B cell (primary cell): ENCODE measurements at regions not wholly inside any gene's neighbourhood (a gene's known extent, or its start where the extent isn't known, plus 50 kb on each side); places are given as distances from the start of the nearest gene placed in this dataset.

Experiments
- ATAC-seq: fragments of 200-7000 bp; cut with Tn5 transposase; one replicate; pipeline ENCODE4 v1.10.0; 2021; ENCODE audit warnings: low read depth, mild to moderate bottlenecking, moderate number of reproducible peaks, moderate library complexity
- CTCF ChIA-PET: fragments of 350-600 bp; sonication (Branson Sonifier 250); formaldehyde crosslinking; loops from one replicate; lab custom pipeline; 2021; ENCODE audit warnings: antibody characterized with exemption, inconsistent platforms; lab: Charles Lee
- POLR2A ChIA-PET: fragments of 350-600 bp; sonication (Branson Sonifier 250); formaldehyde crosslinking; loops from one replicate; lab custom pipeline; 2021; ENCODE audit warnings: antibody characterized with exemption; lab: Charles Lee
- DNase-seq: peaks from one replicate; pipeline ENCODE4 v3.0.0; 2013
- H2AFZ ChIP-seq: 2 replicates; pipeline ENCODE4 v1.6.1; 2012; ENCODE audit warnings: mild to moderate bottlenecking, low read depth, low read length; ENCODE audit not compliant: insufficient read depth, poor library complexity, severe bottlenecking
- H3K27ac ChIP-seq, 2 donors: 1 replicate in 1 of 2; 2 replicates in 1 of 2; pipeline ENCODE4 v1.5.1; 2012 to 2013; ENCODE audit warnings: low read length in 2 of 2, mild to moderate bottlenecking in 2 of 2, moderate library complexity in 1 of 2
- H3K27me3 ChIP-seq, 4 experiments: fragments of 200-600 bp in 1 of 4; sonication (generic) in 1 of 4; replicated peaks in 1 of 4; 1 replicate in 2 of 4; 2 replicates in 2 of 4; pipeline versions ENCODE4 v1.6.1 to v1.7.0; 2013 to 2016; ENCODE audit warnings: low read length in 3 of 4, mild to moderate bottlenecking in 2 of 4, mixed read lengths in 1 of 4, moderate library complexity in 1 of 4; ENCODE audit not compliant: insufficient read depth in 4 of 4, control insufficient read depth in 3 of 4; ENCODE audit errors: control extremely low read depth in 1 of 4
- H3K36me3 ChIP-seq, 2 experiments: replicated peaks in 1 of 2; 1 replicate in 1 of 2; 2 replicates in 1 of 2; pipeline versions ENCODE4 v1.6.1 to v1.7.1; 2013; ENCODE audit warnings: low read length in 1 of 2; ENCODE audit not compliant: insufficient read depth in 2 of 2, control insufficient read depth in 1 of 2; ENCODE audit errors: control extremely low read depth in 1 of 2, extremely low read depth in 1 of 2
- H3K4me1 ChIP-seq, 2 donors: fragments of 200-600 bp in 1 of 2; sonication (generic) in 1 of 2; 1 replicate in 1 of 2; 2 replicates in 1 of 2; pipeline versions ENCODE4 v1.5.1 to v1.6.1; 2013 to 2017; ENCODE audit warnings: low read length in 2 of 2; ENCODE audit not compliant: control insufficient read depth in 2 of 2, insufficient read depth in 2 of 2
- H3K4me2 ChIP-seq: replicated peaks from 2 replicates; pipeline ENCODE3; 2012; ENCODE audit warnings: mild to moderate bottlenecking, low read depth, low read length; ENCODE audit not compliant: poor library complexity, severe bottlenecking
- H3K4me3 ChIP-seq, 5 experiments: fragments of 200-600 bp in 1 of 5; sonication (generic) in 1 of 5; 1 replicate in 3 of 5; 2 replicates in 2 of 5; pipeline versions ENCODE4 v1.5.1 to v1.7.0; 2011 to 2016; ENCODE audit warnings: low read length in 4 of 5, mild to moderate bottlenecking in 4 of 5, low read depth in 2 of 5, control low read depth in 1 of 5, moderate library complexity in 1 of 5; ENCODE audit not compliant: insufficient read depth in 1 of 5; ENCODE audit errors: control extremely low read depth in 1 of 5, extremely low read depth in 1 of 5
- H3K79me2 ChIP-seq: fragments of 200-600 bp; sonication (generic); one replicate; pipeline ENCODE4 v1.6.0; 2016; ENCODE audit warnings: low read length; ENCODE audit not compliant: control insufficient read depth, insufficient read depth
- H3K9ac ChIP-seq: fragments of 200-600 bp; sonication (generic); 2 replicates; pipeline ENCODE4 v1.6.1; 2017; ENCODE audit warnings: mild to moderate bottlenecking, low read length, moderate library complexity
- H3K9me3 ChIP-seq, 3 donors: one replicate each; pipeline versions ENCODE4 v1.6.1 to v1.7.1; 2013; ENCODE audit warnings: low read length in 2 of 3; ENCODE audit not compliant: control insufficient read depth in 2 of 3, insufficient read depth in 1 of 3; ENCODE audit errors: control extremely low read depth in 1 of 3
- H4K20me1 ChIP-seq: 2 replicates; pipeline ENCODE4 v1.6.0; 2012; ENCODE audit warnings: mild to moderate bottlenecking, low read length; ENCODE audit not compliant: insufficient read depth, control insufficient read depth, poor library complexity, severe bottlenecking
- H3K27ac Mint-ChIP-seq: one replicate; pipeline ENCODE4 v1.8.0; 2021; ENCODE audit warnings: mixed read lengths
- H3K27me3 Mint-ChIP-seq: one replicate; pipeline ENCODE4 v1.8.0; 2021; ENCODE audit warnings: mixed read lengths
- H3K4me1 Mint-ChIP-seq: one replicate; pipeline ENCODE4 v1.8.0; 2021; ENCODE audit warnings: mixed read lengths
- H3K4me3 Mint-ChIP-seq: one replicate; pipeline ENCODE4 v1.8.0; 2021; ENCODE audit warnings: mixed read lengths
- H3K9me3 Mint-ChIP-seq: one replicate; pipeline ENCODE4 v1.8.0; 2022; ENCODE audit warnings: mixed read lengths; ENCODE audit not compliant: insufficient read depth
- EZH2 ChIP-seq: IDR thresholded peaks from 2 replicates; pipeline ENCODE4 v1.6.1; 2012; ENCODE audit warnings: borderline replicate concordance, low read depth, mild to moderate bottlenecking, moderate library complexity, low read length; ENCODE audit not compliant: insufficient read depth, poor library complexity, severe bottlenecking
- WGBS: methylation state at CpG from one replicate; pipeline ENCODE4 v1.1.5; 2013; ENCODE audit warnings: missing lambda C conversion rate; ENCODE audit not compliant: insufficient coverage; 5-methylcytosine and 5-hydroxymethylcytosine counted together
- intact Hi-C: fragments of 100-400 bp; cut with micrococcal nuclease; formaldehyde crosslinking; loops from one replicate; pipeline ENCODE4 v1.10.0; 2022
- TF ChIP-seq, protein P1 (sequence below): fragments of 200-600 bp; IDR thresholded peaks from one replicate; pipeline ENCODE4 v1.8.0; 2022; ENCODE audit warnings: antibody characterized with exemption, mild to moderate bottlenecking

DNA sequence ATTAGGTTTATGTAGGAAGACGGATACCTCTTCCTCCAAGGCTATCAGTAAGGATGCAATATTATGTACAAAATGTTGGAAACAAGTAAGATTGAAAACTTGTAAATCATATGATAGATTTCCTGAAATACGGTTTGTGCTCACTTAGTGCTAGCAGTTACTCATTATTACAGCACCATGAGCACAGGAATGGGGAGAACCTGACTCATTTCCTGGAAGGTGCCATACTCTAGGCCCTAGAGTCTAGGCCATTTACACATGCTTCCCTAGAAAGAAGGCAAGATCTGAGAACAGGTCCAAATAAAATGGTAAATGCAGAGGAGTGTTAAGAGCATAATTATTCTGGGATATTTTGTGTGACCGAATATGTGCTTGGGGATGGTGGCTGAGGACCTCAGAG, 467.7 kb upstream of the CELF4 start:
- Histone ChIP-seq H3K27ac (no peak overlapping the region), H3K36me3 (no peaks in the 10 kb centered on the region), H3K27me3 (no peaks in the 10 kb centered on the region), H3K79me2 (no peaks in the 10 kb centered on the region), H3K4me1 (no peaks in the 10 kb centered on the region), H3K9me3 (peaks cover 0 to 13% (median 0%) of the 10 kb centered on the region in 3 donors), H3K4me2 (no peak overlapping the region), H4K20me1 (no peaks in the 10 kb centered on the region), H3K4me3 (no peak overlapping the region), H2AFZ (no peak overlapping the region), H3K9ac (no peak overlapping the region)
- H3K4me1 Mint-ChIP-seq: no peaks in the 10 kb centered on the region
- POLR2A ChIA-PET: no interaction called here
- no peak for ATAC-seq
- 100% methylated on average over 1 of the region's 3 CpGs for WGBS
- H3K4me3 Mint-ChIP-seq: no peak overlapping the region
- peaks cover 2% of the 10 kb centered on the region for H3K9me3 Mint-ChIP-seq
- intact Hi-C loops: no loop called here
- TF ChIP-seq EZH2: no peak
- TF ChIP-seq, protein P1, sequence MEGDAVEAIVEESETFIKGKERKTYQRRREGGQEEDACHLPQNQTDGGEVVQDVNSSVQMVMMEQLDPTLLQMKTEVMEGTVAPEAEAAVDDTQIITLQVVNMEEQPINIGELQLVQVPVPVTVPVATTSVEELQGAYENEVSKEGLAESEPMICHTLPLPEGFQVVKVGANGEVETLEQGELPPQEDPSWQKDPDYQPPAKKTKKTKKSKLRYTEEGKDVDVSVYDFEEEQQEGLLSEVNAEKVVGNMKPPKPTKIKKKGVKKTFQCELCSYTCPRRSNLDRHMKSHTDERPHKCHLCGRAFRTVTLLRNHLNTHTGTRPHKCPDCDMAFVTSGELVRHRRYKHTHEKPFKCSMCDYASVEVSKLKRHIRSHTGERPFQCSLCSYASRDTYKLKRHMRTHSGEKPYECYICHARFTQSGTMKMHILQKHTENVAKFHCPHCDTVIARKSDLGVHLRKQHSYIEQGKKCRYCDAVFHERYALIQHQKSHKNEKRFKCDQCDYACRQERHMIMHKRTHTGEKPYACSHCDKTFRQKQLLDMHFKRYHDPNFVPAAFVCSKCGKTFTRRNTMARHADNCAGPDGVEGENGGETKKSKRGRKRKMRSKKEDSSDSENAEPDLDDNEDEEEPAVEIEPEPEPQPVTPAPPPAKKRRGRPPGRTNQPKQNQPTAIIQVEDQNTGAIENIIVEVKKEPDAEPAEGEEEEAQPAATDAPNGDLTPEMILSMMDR: no peak
- H3K27ac Mint-ChIP-seq: no peak overlapping the region
- no peaks in the 10 kb centered on the region for H3K27me3 Mint-ChIP-seq
- no peak for DNase-seq
- CTCF ChIA-PET: no interaction called here

DNA sequence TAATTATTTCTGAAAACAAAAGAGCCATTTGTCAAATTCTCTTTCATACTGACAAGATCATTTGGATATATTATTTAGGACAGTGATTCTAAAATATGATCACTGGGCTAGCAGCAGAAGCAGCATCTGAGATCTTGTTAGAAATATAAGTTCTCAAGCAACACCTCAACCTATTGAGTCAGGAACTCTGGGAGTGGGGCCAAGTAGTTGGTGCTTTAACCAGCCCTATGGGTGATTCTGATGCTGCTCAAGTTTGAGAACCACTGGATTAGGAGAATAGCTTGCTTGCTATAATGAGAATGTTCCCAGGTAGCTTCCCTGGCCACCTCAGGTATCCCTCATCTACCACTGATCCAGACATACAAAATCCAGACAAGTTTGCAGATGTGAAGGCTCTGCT, 466.9 kb upstream of the CELF4 start:
- Mint-ChIP-seq H3K4me3 (no peak overlapping the region), H3K9me3 (peaks cover 2% of the 10 kb centered on the region), H3K27ac (no peak overlapping the region), H3K27me3 (no peaks in the 10 kb centered on the region), H3K4me1 (no peaks in the 10 kb centered on the region)
- POLR2A ChIA-PET: no interaction called here
- Histone ChIP-seq H3K4me2 (no peak overlapping the region), H3K27ac (no peak overlapping the region), H3K4me1 (no peaks in the 10 kb centered on the region), H3K27me3 (no peaks in the 10 kb centered on the region), H4K20me1 (no peaks in the 10 kb centered on the region), H3K9me3 (peaks cover 0 to 10% (median 0%) of the 10 kb centered on the region in 3 donors), H3K36me3 (no peaks in the 10 kb centered on the region), H3K79me2 (no peaks in the 10 kb centered on the region), H3K9ac (no peak overlapping the region), H2AFZ (no peak overlapping the region), H3K4me3 (no peak overlapping the region)
- ATAC-seq: no peak
- no peak for DNase-seq
- intact Hi-C loops: no loop called here
- CTCF ChIA-PET: no interaction called here
- no peak for TF ChIP-seq EZH2
- TF ChIP-seq, protein P1: no peak
